ENCODE measurements at regions not wholly inside any gene's neighbourhood (a gene's known extent, or its start where the extent isn't known, plus 50 kb on each side); places are given as distances from the start of the nearest gene placed in this dataset.
A peak's percentile ranks its signal among the peaks of the same experiment; 100 is the strongest.

DNA sequence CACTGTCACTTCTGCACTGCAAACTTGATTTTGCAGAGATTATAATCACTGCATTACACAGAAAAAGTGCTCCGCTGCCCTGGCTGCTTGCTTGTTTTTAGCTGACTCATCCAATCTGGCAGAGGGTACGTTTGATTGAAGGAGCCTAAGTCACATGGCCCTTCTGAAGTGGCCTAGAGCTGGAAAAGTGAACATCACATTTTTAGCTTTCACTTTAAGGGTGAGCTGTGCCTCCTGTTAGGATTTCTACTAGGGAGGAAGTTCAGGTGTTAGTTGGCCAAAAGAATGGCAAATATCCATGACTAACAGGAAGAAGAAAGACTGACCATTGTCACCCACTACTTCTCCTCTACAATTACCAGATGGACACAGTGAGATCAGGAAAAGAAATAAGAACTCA, 889.1 kb upstream of the MAP3K7 start:
- Mint-ChIP-seq H3K9me3 (no peaks in the 10 kb centered on the region), H3K27me3 (ENCODE audit: low read depth) (no peaks in the 10 kb centered on the region), H3K27ac (no peak overlapping the region), H3K4me1 (ENCODE audit: low read depth) (no peaks in the 10 kb centered on the region), H3K36me3 (ENCODE audit: low read depth) (no peaks in the 10 kb centered on the region), H3K4me3 (no peak overlapping the region)
- no peak for DNase-seq (ENCODE audit: low spot score)

DNA sequence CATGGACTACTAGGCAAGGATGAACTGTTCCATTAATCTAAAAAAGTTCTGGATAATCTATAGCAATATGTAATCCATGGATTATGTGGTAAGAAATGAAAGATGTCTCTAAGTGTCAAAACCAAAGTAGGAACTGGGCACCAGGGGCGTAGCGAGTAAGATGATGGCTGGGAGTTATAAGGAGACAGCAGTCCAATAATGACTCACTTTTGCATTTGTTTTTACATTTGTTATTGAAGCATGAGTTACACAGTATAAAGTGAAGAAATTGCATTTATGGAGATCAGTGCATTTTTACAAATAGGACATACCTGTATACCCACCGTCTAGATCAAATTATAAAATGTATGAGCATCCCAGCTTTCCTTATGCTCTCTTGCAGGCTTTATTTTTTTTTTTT, 878.5 kb upstream of the MAP3K7 start:
- Mint-ChIP-seq H3K36me3 (ENCODE audit: low read depth) (no peaks in the 10 kb centered on the region), H3K4me3 (no peak overlapping the region), H3K27ac (no peak overlapping the region), H3K9me3 (no peaks in the 10 kb centered on the region), H3K27me3 (ENCODE audit: low read depth) (no peaks in the 10 kb centered on the region), H3K4me1 (ENCODE audit: low read depth) (no peaks in the 10 kb centered on the region)
- no peak for DNase-seq (ENCODE audit: low spot score)

DNA sequence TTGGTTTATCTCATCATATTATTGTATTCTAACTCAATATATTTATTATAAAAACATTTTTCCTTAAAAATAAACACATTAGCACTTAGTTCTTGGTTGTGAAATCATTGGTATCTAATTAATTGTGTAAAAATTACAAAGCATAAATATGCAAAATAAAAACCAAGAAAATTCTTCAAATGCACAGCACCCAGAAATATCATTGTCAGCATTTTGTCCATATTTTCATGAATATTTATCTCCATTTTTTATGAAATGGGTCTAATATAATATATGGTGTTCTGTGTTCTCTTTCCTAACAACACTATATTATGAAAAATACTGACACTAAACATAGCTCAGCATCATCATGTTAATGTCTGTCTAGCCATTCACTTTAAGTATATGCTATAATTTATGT, 877.8 kb upstream of the MAP3K7 start:
- H3K36me3 Mint-ChIP-seq (ENCODE audit: low read depth): no peaks in the 10 kb centered on the region

DNA sequence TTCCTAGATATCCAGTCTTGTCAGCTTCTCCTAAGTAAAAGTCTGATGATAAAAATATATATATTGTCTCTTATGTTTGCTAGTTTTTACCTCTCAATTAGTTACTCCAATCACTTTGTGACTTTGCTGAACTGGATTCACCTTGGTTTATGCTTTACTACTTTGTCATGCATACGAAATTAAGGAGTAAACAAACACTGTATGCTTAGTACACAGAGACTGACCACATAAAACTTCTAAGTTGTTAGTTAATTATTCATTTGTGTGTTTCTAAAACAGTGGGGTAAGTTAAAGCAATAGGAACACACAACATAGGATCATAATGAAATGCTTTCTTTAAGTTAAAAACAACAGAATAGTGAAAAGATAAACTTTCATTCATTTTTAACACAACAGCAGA, 877.3 kb upstream of the MAP3K7 start:
- no peak overlapping the region for H3K4me3 Mint-ChIP-seq

More for the DNA sequence above, 877.8 kb upstream of the MAP3K7 start:
- Mint-ChIP-seq H3K4me3 (no peak overlapping the region), H3K9me3 (no peaks in the 10 kb centered on the region), H3K4me1 (ENCODE audit: low read depth) (no peaks in the 10 kb centered on the region), H3K27me3 (ENCODE audit: low read depth) (no peaks in the 10 kb centered on the region), H3K27ac (no peak overlapping the region)
- no peak for DNase-seq (ENCODE audit: low spot score)

DNA sequence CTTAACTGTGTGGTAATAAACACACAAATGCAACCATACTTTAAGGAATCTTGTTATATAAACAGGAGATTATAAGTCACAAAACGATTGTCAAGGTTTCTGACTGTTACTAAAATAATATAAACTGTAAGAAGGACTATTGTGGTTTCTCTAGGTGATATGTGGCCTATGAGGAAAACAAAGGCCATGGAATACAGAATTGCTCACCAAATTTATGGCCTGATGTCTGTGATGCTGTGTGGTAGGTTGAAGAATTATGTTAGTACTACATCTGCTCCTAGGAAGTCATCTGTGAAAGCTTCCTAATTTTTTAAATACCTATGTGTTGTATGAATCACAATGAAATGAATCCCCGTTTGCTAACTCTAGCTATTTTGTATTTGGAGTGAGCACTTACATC, 875.4 kb upstream of the MAP3K7 start:
- Mint-ChIP-seq H3K36me3 (ENCODE audit: low read depth) (no peaks in the 10 kb centered on the region), H3K27ac (no peak overlapping the region), H3K4me3 (no peak overlapping the region), H3K4me1 (ENCODE audit: low read depth) (no peaks in the 10 kb centered on the region), H3K9me3 (no peaks in the 10 kb centered on the region), H3K27me3 (ENCODE audit: low read depth) (no peaks in the 10 kb centered on the region)
- DNase-seq (ENCODE audit: low spot score): no peak

More for the DNA sequence above, 877.3 kb upstream of the MAP3K7 start:
- DNase-seq (ENCODE audit: low spot score): no peak
- no peaks in the 10 kb centered on the region for H3K27me3 Mint-ChIP-seq (ENCODE audit: low read depth)
- no peaks in the 10 kb centered on the region for H3K9me3 Mint-ChIP-seq
- no peaks in the 10 kb centered on the region for H3K4me1 Mint-ChIP-seq (ENCODE audit: low read depth)
- no peak overlapping the region for H3K27ac Mint-ChIP-seq
- no peaks in the 10 kb centered on the region for H3K36me3 Mint-ChIP-seq (ENCODE audit: low read depth)

DNA sequence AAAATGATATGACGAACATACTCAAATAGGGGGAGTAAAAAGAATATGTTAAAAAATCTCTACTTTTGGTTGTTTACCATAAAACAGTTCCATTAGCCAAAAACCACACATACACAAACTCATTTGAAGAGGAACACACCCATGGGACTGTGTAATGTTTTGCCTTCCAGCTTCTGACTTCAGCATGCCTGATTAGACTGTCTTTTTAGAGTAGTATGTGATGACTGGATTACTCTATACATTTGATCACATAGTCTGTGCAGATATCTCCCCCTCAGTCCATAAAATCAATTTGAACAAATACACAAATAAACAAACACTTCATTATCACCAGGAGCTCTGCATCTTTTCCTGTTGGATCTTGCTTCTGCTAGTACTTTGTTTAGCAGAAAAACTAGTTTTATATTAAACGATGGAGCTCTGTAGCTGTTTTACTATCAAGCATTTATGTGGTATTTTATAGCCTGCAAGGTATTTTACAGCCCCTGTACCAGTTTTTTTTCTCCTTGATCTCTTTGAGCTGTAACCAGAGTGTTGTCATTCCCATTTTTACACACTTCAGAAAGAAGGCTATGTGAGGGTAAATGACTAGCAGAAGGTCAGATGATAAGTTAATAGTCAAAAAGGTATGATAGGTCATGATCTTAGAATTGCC, 866.5 kb upstream of the MAP3K7 start:
- no peaks in the 10 kb centered on the region for H3K36me3 Mint-ChIP-seq (ENCODE audit: low read depth)
- no peak overlapping the region for H3K27ac Mint-ChIP-seq
- H3K9me3 Mint-ChIP-seq: no peaks in the 10 kb centered on the region
- no peak overlapping the region for H3K4me3 Mint-ChIP-seq
- H3K4me1 Mint-ChIP-seq (ENCODE audit: low read depth): no peaks in the 10 kb centered on the region
- no peaks in the 10 kb centered on the region for H3K27me3 Mint-ChIP-seq (ENCODE audit: low read depth)
- no peak for DNase-seq (ENCODE audit: low spot score)

DNA sequence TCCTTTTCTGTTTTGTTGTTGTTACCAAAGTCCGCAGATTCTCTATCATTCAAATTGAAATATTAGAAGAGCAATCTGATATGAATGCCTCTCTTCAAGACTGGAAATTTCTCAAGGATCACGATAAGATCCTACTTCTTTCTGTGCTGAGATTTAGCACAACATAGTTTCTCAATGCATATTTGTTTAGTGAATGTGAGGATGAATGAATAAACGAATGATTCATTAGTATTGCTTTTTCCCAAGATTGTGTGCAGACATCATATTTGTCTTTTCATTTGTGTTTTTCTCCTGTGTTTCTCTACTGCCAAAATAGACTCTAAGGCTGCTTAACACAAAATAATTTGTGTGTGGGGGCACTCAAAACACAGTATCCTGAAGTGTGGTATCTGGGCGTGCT, 862.7 kb upstream of the MAP3K7 start:
- H3K27me3 Mint-ChIP-seq (ENCODE audit: low read depth): no peaks in the 10 kb centered on the region
- no peaks in the 10 kb centered on the region for H3K4me1 Mint-ChIP-seq (ENCODE audit: low read depth)
- H3K27ac Mint-ChIP-seq: no peak overlapping the region
- H3K4me3 Mint-ChIP-seq: no peak overlapping the region
- no peaks in the 10 kb centered on the region for H3K9me3 Mint-ChIP-seq
- no peak for DNase-seq (ENCODE audit: low spot score)
- H3K36me3 Mint-ChIP-seq (ENCODE audit: low read depth): no peaks in the 10 kb centered on the region

DNA sequence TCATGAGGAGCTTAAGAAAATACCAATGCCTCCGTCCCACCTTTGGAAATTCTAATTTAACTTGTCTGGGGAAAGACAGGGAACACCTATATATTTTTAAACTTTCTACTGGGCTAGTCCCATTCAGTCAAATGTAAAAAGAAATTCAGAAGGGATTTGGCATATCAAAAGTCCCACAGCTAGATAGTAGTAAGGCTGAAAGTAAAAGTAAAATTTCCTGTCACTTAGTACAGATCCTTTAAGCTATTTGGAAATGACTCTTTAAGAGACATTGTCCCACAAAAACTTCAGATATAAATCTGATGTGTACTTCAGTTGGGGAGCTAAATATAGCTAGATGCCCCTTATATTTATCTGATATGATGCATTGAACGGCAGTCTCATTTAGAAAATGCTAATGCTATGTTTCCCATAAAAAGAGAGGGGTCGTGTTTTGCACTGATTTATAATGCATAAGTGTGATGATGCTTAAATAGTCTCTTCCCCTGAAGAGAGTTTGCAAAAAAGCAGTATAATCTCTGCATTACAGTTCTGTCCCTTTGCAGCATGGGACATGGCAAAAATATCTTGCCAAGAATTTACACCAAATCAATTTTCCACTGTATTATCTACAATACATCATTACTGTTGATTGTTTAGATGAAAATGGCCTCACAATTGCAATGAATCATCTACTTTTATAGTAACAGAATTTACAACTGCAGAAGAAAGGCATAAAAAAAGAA, 860.8 kb upstream of the MAP3K7 start:
- no peak for DNase-seq (ENCODE audit: low spot score)
- Mint-ChIP-seq H3K27me3 (ENCODE audit: low read depth) (no peaks in the 10 kb centered on the region), H3K4me1 (ENCODE audit: low read depth) (peaks cover 4% of the 10 kb centered on the region), H3K9me3 (no peaks in the 10 kb centered on the region), H3K36me3 (ENCODE audit: low read depth) (no peaks in the 10 kb centered on the region), H3K27ac (no peak overlapping the region), H3K4me3 (no peak overlapping the region)

DNA sequence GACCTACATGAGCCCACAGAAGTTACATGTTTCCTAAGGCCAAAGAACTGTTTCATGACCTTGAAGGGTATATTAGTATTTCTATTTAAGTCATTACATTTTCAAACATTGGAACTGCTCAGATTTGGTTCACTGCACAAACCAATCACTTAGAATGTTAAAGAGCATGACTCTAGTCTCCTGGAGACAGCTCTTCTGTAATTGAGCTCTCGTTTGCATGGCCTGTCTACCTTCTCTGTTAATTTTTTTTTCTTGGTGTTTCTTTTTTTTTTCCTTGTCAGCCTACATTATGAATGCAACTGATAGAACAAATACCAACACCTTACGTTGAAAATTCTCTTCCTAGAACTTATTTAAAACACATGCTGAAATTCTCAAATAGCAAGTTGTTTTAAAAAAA, 860.2 kb upstream of the MAP3K7 start:
- H3K27ac Mint-ChIP-seq: no peak overlapping the region
- peaks cover 10% of the 10 kb centered on the region for H3K4me1 Mint-ChIP-seq (ENCODE audit: low read depth)
- H3K9me3 Mint-ChIP-seq: no peaks in the 10 kb centered on the region
- H3K27me3 Mint-ChIP-seq (ENCODE audit: low read depth): no peaks in the 10 kb centered on the region
- no peaks in the 10 kb centered on the region for H3K36me3 Mint-ChIP-seq (ENCODE audit: low read depth)
- no peak overlapping the region for H3K4me3 Mint-ChIP-seq
- DNase-seq (ENCODE audit: low spot score): no peak

DNA sequence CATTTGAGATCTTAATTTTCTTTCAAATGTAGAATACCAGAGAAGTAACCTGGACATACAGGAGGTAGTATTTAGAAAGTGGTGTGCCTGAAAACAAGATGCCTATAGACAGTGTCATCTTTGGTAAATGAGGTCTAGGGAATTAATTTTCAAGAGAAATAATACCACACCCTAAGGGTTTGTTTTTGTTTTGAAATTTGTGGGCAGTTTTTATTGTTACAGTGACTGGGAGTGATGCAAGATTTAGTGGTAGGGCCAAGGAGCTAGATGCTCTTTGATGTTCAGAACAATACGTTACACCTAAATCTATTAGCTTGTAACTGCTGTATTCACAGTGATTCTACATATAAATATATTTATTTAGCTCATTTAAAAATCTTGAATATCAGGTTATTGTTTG, 856.5 kb upstream of the MAP3K7 start:
- Mint-ChIP-seq H3K4me1 (ENCODE audit: low read depth) (peaks cover 19% of the 10 kb centered on the region), H3K36me3 (ENCODE audit: low read depth) (no peaks in the 10 kb centered on the region), H3K27me3 (ENCODE audit: low read depth) (no peaks in the 10 kb centered on the region), H3K27ac (no peak overlapping the region), H3K9me3 (no peaks in the 10 kb centered on the region), H3K4me3 (no peak overlapping the region)
- no peak for DNase-seq (ENCODE audit: low spot score)

DNA sequence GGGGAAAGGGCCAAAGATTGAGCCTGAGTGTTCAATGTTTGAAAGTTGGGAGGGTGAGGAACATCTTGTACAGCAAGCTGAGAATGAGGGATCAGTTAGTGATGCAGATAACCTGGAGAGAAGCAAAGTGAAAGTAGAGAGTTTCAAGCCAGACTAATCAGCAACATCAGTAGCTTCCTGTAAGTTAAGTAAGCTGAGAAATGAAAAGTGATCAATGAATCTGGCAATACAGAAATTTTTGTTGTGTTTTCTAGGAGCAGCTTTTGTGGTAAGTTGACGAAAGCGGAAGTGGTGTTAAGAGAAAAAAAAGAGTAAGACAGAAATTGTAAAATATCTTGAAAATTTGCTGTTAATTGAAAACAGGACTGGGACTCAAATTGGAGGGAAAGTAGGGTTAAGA, 855.5 kb upstream of the MAP3K7 start:
- Mint-ChIP-seq H3K36me3 (ENCODE audit: low read depth) (no peaks in the 10 kb centered on the region), H3K27ac (peak overlapping the region; percentile 33), H3K4me1 (ENCODE audit: low read depth) (peaks cover 19% of the 10 kb centered on the region), H3K27me3 (ENCODE audit: low read depth) (no peaks in the 10 kb centered on the region), H3K4me3 (peak overlapping the region; percentile 28), H3K9me3 (no peaks in the 10 kb centered on the region)
- no peak for DNase-seq (ENCODE audit: low spot score)

DNA sequence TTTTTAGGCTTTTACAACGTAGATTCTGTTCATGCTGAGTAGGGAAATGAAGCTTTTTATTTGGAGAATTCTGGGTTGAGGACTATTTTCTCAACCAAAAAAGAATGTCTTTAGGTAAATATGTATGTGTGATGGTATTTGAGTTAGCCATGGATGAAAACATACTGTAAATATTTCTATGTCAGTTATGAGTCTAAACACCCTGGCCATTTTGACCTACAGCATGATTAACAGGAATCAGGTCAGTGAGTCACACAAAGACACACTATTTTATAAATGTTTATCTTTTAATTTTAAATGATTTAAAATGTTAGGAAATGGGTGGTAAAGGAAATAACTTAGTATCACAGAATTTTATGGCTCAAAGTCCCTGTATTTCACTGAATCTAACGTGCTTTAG, 851.7 kb upstream of the MAP3K7 start:
- no peaks in the 10 kb centered on the region for H3K27me3 Mint-ChIP-seq (ENCODE audit: low read depth)
- no peaks in the 10 kb centered on the region for H3K36me3 Mint-ChIP-seq (ENCODE audit: low read depth)
- H3K27ac Mint-ChIP-seq: no peak overlapping the region
- no peaks in the 10 kb centered on the region for H3K9me3 Mint-ChIP-seq
- no peak for DNase-seq (ENCODE audit: low spot score)
- H3K4me3 Mint-ChIP-seq: no peak overlapping the region
- peaks cover 19% of the 10 kb centered on the region for H3K4me1 Mint-ChIP-seq (ENCODE audit: low read depth)

DNA sequence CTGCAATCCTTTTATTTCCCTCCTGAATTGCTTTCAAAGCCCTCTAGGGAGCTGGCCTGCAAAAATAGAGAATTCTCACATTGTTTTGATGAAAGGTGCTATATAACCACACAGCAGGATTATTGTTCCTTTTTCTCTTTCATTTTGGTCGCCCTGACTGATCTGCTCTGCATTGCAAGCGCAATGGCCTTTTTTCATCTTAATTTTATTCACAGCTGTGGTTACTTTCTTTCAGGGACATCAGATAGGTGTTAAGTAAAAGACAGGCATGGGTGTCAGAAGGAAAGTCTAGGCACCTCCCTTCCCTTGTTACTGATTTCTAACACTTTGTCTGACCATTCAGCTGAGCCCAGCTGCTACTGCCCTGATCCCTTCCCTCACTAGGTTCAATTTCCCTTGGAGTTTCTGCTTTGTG, 850.5 kb upstream of the MAP3K7 start:
- no peak for DNase-seq (ENCODE audit: low spot score)
- Mint-ChIP-seq H3K27me3 (ENCODE audit: low read depth) (no peaks in the 10 kb centered on the region), H3K9me3 (no peaks in the 10 kb centered on the region), H3K4me3 (no peak overlapping the region), H3K36me3 (ENCODE audit: low read depth) (no peaks in the 10 kb centered on the region), H3K27ac (no peak overlapping the region), H3K4me1 (ENCODE audit: low read depth) (peaks cover 12% of the 10 kb centered on the region)

DNA sequence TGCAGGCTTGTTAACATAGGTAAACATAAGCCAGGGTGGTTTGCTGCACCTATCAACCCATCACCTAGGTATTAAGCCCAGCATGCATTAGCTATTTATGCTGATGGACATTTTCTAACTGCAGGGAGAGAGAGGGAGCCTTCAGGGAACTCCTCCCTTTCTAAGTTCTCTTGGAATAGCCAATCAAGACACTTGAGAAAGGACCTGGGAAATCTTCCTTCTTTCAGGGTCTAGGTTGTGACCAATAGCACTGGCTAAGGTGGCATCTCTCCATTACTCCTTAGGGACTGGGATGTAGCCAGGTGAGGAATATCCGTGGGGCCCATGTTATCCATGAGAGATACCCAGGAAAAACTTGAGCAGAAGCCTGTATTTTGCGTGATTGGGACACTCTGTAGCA, 849.6 kb upstream of the MAP3K7 start:
- peaks cover 7% of the 10 kb centered on the region for H3K4me1 Mint-ChIP-seq (ENCODE audit: low read depth)
- H3K9me3 Mint-ChIP-seq: no peaks in the 10 kb centered on the region
- no peak for DNase-seq (ENCODE audit: low spot score)
- H3K27me3 Mint-ChIP-seq (ENCODE audit: low read depth): no peaks in the 10 kb centered on the region
- H3K36me3 Mint-ChIP-seq (ENCODE audit: low read depth): no peaks in the 10 kb centered on the region
- H3K4me3 Mint-ChIP-seq: no peak overlapping the region
- H3K27ac Mint-ChIP-seq: no peak overlapping the region

DNA sequence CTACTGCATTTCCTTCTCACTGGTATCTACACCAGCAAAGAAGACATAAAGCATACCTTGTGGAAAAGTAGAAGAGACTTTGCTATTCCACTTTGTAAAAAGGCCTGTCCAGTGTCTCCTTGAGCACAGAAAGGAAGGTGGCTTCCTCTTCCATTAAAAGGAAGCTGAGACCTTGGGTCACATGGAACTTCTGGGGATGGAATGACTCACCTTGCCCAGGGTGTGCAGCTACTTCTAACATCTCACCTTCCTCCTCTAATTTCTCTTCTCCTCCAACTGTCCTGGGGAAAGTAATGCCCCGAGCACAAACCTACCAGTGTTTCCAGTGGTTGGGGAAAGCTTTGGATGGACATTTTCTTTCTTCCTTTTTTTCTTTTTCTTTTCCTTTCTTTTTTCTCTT, 848.8 kb upstream of the MAP3K7 start:
- H3K4me3 Mint-ChIP-seq: no peak overlapping the region
- no peaks in the 10 kb centered on the region for H3K27me3 Mint-ChIP-seq (ENCODE audit: low read depth)
- no peaks in the 10 kb centered on the region for H3K9me3 Mint-ChIP-seq
- no peaks in the 10 kb centered on the region for H3K36me3 Mint-ChIP-seq (ENCODE audit: low read depth)
- H3K4me1 Mint-ChIP-seq (ENCODE audit: low read depth): peaks cover 6% of the 10 kb centered on the region
- no peak for DNase-seq (ENCODE audit: low spot score)
- H3K27ac Mint-ChIP-seq: no peak overlapping the region
